ENCODE measurements at regions not wholly inside any gene's neighbourhood (a gene's known extent, or its start where the extent isn't known, plus 50 kb on each side); places are given as distances from the start of the nearest gene placed in this dataset.
A peak's percentile ranks its signal among the peaks of the same experiment; 100 is the strongest.
"Not testable (repeated sequence)": the region's sequence is repeated elsewhere in the genome, so short reads cannot be mapped to it uniquely, and the experiment has no call there.

- DNase-seq; intact Hi-C loops (cut with DNase I); ATAC-seq (ENCODE audit: poor library complexity): not testable (repeated sequence)
These were observed 77.8 kb downstream of the LIMS4 start for GRCh38 chr2:110394769-110395168.

GRCh38 chr2:110392366-110392765, 80.2 kb downstream of the LIMS4 start:
- ATAC-seq (ENCODE audit: poor library complexity); intact Hi-C loops (cut with DNase I); DNase-seq: not testable (repeated sequence)

- intact Hi-C loops (cut with DNase I); ATAC-seq (ENCODE audit: poor library complexity): not testable (repeated sequence)
- peak; percentile 18 for DNase-seq
These were observed 81.6 kb downstream of the LIMS4 start for GRCh38 chr2:110391035-110391418.

GRCh38 chr2:110390351-110391034, 82.1 kb downstream of the LIMS4 start:
- DNase-seq; intact Hi-C loops (cut with DNase I): not testable (repeated sequence)
- peak; percentile 62 for ATAC-seq (ENCODE audit: poor library complexity)

- not testable (repeated sequence) for ATAC-seq (ENCODE audit: poor library complexity); DNase-seq
These were observed 85.6 kb downstream of the LIMS4 start for GRCh38 chr2:110387044-110387443.

GRCh38 chr2:110386546-110386945, 86.1 kb downstream of the LIMS4 start:
- ATAC-seq (ENCODE audit: poor library complexity); intact Hi-C loops (cut with DNase I): not testable (repeated sequence)
- DNase-seq: peak; percentile 12

More at GRCh38 chr2:110387044-110387443, 85.6 kb downstream of the LIMS4 start:
- intact Hi-C loops (cut with DNase I): not testable (repeated sequence)

GRCh38 chr2:110384736-110385119, 87.9 kb downstream of the LIMS4 start:
- DNase-seq; intact Hi-C loops (cut with DNase I): not testable (repeated sequence)
- peak; percentile 72 for ATAC-seq (ENCODE audit: poor library complexity)

- intact Hi-C loops (cut with DNase I); DNase-seq: not testable (repeated sequence)
- peak; percentile 90 for ATAC-seq (ENCODE audit: poor library complexity)
These were observed 88.4 kb downstream of the LIMS4 start for GRCh38 chr2:110384109-110384735.

GRCh38 chr2:110383163-110384048, 89.2 kb downstream of the LIMS4 start:
- DNase-seq; intact Hi-C loops (cut with DNase I): not testable (repeated sequence)
- peak; percentile 88 for ATAC-seq (ENCODE audit: poor library complexity)

- intact Hi-C loops (cut with DNase I); ATAC-seq (ENCODE audit: poor library complexity); DNase-seq: not testable (repeated sequence)
These were observed 99.1 kb downstream of the LIMS4 start for GRCh38 chr2:110373519-110373918.

GRCh38 chr2:110371633-110372032, 101.0 kb downstream of the LIMS4 start:
- ATAC-seq (ENCODE audit: poor library complexity); DNase-seq; intact Hi-C loops (cut with DNase I): not testable (repeated sequence)

- intact Hi-C loops (cut with DNase I); ATAC-seq (ENCODE audit: poor library complexity); DNase-seq: not testable (repeated sequence)
These were observed 115.0 kb downstream of the LIMS4 start for GRCh38 chr2:110357616-110358015.

- intact Hi-C loops (cut with DNase I); ATAC-seq (ENCODE audit: poor library complexity); DNase-seq: not testable (repeated sequence)
These were observed 118.2 kb downstream of the LIMS4 start for GRCh38 chr2:110354294-110355018.

- DNase-seq; ATAC-seq (ENCODE audit: poor library complexity); intact Hi-C loops (cut with DNase I): not testable (repeated sequence)
These were observed 121.9 kb downstream of the LIMS4 start for GRCh38 chr2:110350718-110351117.

- ATAC-seq (ENCODE audit: poor library complexity); intact Hi-C loops (cut with DNase I): not testable (repeated sequence)
- DNase-seq: peak; percentile 9
These were observed 123.7 kb downstream of the LIMS4 start for GRCh38 chr2:110348902-110349301.

- DNase-seq; ATAC-seq (ENCODE audit: poor library complexity); intact Hi-C loops (cut with DNase I): not testable (repeated sequence)
These were observed 128.1 kb downstream of the LIMS4 start for GRCh38 chr2:110344405-110345035.

GRCh38 chr2:110342077-110342476, 129.7 kb upstream of the MTLN start:
- DNase-seq; intact Hi-C loops (cut with DNase I): not testable (repeated sequence)
- peak; percentile 7 for ATAC-seq (ENCODE audit: poor library complexity)

- intact Hi-C loops (cut with DNase I); DNase-seq; ATAC-seq (ENCODE audit: poor library complexity): not testable (repeated sequence)
These were observed 126.8 kb upstream of the MTLN start for GRCh38 chr2:110339126-110339525.

All from Right ventricle myocardium superior (tissue), 1 donor.